ENCODE measurements at regions not wholly inside any gene's neighbourhood (a gene's known extent, or its start where the extent isn't known, plus 50 kb on each side); places are given as distances from the start of the nearest gene placed in this dataset.

DNA sequence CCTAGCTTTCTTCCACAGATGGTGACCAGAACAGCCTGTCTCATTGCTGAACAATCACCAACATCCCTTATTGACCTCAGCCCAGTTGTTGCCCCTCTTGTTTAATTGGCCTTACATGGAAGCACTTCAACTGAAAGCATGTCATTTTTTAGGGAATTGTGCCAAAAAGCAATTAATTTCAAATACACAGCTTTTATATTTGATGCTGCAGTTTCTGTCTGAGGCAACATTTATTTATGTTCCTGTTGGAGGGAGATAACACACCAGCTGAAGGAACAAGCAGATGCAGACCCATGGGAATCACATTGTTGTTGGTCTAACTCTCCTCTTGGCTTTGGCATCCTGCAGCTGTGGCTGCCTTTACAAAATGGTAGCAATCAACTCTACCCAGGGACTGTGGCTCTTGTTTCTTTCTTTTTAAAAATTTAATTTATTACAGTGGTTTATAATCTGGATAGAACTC is 498.1 kb upstream of the RGMA start:
- ChIA-PET CTCF (ENCODE audit: low intra/inter-chr PET ratio) (no interaction called here), POLR2A (no interaction called here)
- ATAC-seq, result no peak
- no peak for DNase-seq (ENCODE audit: extremely low read depth in 1 of 4, low spot score in 3 of 4)
- no peaks in the 10 kb centered on the region for H4K20me1 ChIP-seq (replicated peaks; ENCODE audit: control insufficient read depth, insufficient read depth, low read length)
- no peak overlapping the region for H3K9ac ChIP-seq (ENCODE audit: insufficient read depth in 1 of 2, low read depth in 2 of 2, low read length in 2 of 2)
- H3K36me3 ChIP-seq (ENCODE audit: control insufficient read depth, insufficient read depth, low read length), result no peaks in the 10 kb centered on the region
- no peaks in the 10 kb centered on the region for H3K27me3 ChIP-seq (ENCODE audit: control insufficient read depth in 2 of 2, insufficient read depth in 2 of 2, low read length in 2 of 2)
- intact Hi-C loops (cut with micrococcal nuclease), result no loop called here
- no peak for FAIRE-seq
- no peak overlapping the region for H3K4me2 ChIP-seq (ENCODE audit: insufficient read depth, low read length)
- TF ChIP-seq POU5F1 (IDR thresholded peaks at IDR 0.05; ENCODE audit: borderline replicate concordance, low read depth, low read length, partially characterized antibody) (no peak), POLR2AphosphoS2 (IDR thresholded peaks at IDR 0.05; ENCODE audit: low read length) (no peak), BCL6 (CRISPR knock-in tag; IDR thresholded peaks at IDR 0.05) (no peak), ZNF263 (CRISPR knock-in tag; IDR thresholded peaks at IDR 0.05; ENCODE audit: borderline replicate concordance) (no peak), GATAD2B (IDR thresholded peaks at IDR 0.05; ENCODE audit: borderline replicate concordance) (no peak)
- TF ChIP-seq, protein P1, sequence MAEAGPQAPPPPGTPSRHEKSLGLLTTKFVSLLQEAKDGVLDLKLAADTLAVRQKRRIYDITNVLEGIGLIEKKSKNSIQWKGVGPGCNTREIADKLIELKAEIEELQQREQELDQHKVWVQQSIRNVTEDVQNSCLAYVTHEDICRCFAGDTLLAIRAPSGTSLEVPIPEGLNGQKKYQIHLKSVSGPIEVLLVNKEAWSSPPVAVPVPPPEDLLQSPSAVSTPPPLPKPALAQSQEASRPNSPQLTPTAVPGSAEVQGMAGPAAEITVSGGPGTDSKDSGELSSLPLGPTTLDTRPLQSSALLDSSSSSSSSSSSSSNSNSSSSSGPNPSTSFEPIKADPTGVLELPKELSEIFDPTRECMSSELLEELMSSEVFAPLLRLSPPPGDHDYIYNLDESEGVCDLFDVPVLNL (CRISPR knock-in tag; IDR thresholded peaks at IDR 0.05; ENCODE audit: low read depth), result no peak
- TF ChIP-seq, protein P2, sequence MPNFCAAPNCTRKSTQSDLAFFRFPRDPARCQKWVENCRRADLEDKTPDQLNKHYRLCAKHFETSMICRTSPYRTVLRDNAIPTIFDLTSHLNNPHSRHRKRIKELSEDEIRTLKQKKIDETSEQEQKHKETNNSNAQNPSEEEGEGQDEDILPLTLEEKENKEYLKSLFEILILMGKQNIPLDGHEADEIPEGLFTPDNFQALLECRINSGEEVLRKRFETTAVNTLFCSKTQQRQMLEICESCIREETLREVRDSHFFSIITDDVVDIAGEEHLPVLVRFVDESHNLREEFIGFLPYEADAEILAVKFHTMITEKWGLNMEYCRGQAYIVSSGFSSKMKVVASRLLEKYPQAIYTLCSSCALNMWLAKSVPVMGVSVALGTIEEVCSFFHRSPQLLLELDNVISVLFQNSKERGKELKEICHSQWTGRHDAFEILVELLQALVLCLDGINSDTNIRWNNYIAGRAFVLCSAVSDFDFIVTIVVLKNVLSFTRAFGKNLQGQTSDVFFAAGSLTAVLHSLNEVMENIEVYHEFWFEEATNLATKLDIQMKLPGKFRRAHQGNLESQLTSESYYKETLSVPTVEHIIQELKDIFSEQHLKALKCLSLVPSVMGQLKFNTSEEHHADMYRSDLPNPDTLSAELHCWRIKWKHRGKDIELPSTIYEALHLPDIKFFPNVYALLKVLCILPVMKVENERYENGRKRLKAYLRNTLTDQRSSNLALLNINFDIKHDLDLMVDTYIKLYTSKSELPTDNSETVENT (CRISPR knock-in tag; IDR thresholded peaks at IDR 0.05), result no peak
- TF ChIP-seq, protein P3, sequence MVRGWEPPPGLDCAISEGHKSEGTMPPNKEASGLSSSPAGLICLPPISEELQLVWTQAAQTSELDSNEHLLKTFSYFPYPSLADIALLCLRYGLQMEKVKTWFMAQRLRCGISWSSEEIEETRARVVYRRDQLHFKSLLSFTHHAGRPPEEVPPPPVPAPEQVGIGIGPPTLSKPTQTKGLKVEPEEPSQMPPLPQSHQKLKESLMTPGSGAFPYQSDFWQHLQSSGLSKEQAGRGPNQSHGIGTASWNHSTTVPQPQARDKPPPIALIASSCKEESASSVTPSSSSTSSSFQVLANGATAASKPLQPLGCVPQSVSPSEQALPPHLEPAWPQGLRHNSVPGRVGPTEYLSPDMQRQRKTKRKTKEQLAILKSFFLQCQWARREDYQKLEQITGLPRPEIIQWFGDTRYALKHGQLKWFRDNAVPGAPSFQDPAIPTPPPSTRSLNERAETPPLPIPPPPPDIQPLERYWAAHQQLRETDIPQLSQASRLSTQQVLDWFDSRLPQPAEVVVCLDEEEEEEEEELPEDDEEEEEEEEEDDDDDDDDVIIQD (CRISPR knock-in tag; IDR thresholded peaks at IDR 0.05), result no peak
- no peak overlapping the region for H3K27ac ChIP-seq (ENCODE audit: extremely low read depth, low read depth, low read length)
- no peaks in the 10 kb centered on the region for H3K9me3 ChIP-seq (replicated peaks; ENCODE audit: control insufficient read depth, insufficient read depth, low read depth, low read length)
- H2AFZ ChIP-seq (ENCODE audit: low read depth, low read length), result no peak overlapping the region
- no peak overlapping the region for H3K4me3 ChIP-seq
- no TSS peak for BruUV-seq (replicated peaks)
- in situ Hi-C loops (cut with MboI), result no loop called here
- H3K79me2 ChIP-seq (ENCODE audit: control insufficient read depth, insufficient read depth, low read length), result no peaks in the 10 kb centered on the region
- no peaks in the 10 kb centered on the region for H3K9me1 ChIP-seq (ENCODE audit: control insufficient read depth, insufficient read depth, low read length)
- no peaks in the 10 kb centered on the region for H3K4me1 ChIP-seq (replicated peaks in 1 of 2; ENCODE audit: control insufficient read depth in 2 of 2, insufficient read depth in 2 of 2, low read length in 2 of 2)

All from K562 (cell line).